ENCODE measurements at regions not wholly inside any gene's neighbourhood (a gene's known extent, or its start where the extent isn't known, plus 50 kb on each side); places are given as distances from the start of the nearest gene placed in this dataset.

DNA sequence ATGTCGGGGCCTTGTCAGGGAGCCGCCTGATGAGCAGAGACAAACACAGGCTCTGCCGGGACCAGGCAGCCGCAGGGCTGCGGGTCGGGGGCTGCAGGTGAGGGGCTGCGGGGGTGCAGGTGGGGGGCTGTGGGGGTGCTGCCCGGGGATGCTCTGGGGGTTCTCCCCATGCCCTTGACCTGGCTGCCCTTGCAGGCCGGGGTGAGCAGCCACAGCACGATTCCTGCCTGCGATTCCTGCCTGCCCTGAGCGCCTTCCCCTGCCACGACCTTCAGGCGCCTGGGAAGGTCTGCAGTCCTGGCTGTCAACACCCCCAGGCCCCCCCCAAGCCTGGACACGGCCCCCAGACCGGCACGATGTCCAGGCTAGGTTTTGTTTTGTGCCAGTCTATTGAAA lies 106.3 kb downstream of the FAM53A start:
- TF ChIP-seq, protein P1, sequence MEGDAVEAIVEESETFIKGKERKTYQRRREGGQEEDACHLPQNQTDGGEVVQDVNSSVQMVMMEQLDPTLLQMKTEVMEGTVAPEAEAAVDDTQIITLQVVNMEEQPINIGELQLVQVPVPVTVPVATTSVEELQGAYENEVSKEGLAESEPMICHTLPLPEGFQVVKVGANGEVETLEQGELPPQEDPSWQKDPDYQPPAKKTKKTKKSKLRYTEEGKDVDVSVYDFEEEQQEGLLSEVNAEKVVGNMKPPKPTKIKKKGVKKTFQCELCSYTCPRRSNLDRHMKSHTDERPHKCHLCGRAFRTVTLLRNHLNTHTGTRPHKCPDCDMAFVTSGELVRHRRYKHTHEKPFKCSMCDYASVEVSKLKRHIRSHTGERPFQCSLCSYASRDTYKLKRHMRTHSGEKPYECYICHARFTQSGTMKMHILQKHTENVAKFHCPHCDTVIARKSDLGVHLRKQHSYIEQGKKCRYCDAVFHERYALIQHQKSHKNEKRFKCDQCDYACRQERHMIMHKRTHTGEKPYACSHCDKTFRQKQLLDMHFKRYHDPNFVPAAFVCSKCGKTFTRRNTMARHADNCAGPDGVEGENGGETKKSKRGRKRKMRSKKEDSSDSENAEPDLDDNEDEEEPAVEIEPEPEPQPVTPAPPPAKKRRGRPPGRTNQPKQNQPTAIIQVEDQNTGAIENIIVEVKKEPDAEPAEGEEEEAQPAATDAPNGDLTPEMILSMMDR (conservative IDR thresholded peaks at IDR 0.05; ENCODE audit: low read length) = no peak
- no peak for TF ChIP-seq EZH2phosphoT487 (IDR thresholded peaks at IDR 0.05; ENCODE audit: borderline replicate concordance, low read depth, low read length)

Data from OCI-LY7 (cell line).